HL-60 (cell line): ENCODE measurements at regions not wholly inside any gene's neighbourhood (a gene's known extent, or its start where the extent isn't known, plus 50 kb on each side); places are given as distances from the start of the nearest gene placed in this dataset.

Source experiments
- GABPA ChIP-seq: IDR thresholded peaks from 2 replicates; pipeline ENCODE4 v1.6.1; 2012; ENCODE audit warnings: low read depth
- POLR2AphosphoS5 ChIP-seq: IDR thresholded peaks from 2 replicates; pipeline ENCODE4 v1.6.1; 2012; ENCODE audit warnings: low read depth
- TF ChIP-seq, protein P1 (sequence below): IDR thresholded peaks from one replicate; pipeline ENCODE4 v1.5.1; 2011; ENCODE audit warnings: low read length, control low read depth, inconsistent platforms; ENCODE audit not compliant: insufficient read depth

DNA sequence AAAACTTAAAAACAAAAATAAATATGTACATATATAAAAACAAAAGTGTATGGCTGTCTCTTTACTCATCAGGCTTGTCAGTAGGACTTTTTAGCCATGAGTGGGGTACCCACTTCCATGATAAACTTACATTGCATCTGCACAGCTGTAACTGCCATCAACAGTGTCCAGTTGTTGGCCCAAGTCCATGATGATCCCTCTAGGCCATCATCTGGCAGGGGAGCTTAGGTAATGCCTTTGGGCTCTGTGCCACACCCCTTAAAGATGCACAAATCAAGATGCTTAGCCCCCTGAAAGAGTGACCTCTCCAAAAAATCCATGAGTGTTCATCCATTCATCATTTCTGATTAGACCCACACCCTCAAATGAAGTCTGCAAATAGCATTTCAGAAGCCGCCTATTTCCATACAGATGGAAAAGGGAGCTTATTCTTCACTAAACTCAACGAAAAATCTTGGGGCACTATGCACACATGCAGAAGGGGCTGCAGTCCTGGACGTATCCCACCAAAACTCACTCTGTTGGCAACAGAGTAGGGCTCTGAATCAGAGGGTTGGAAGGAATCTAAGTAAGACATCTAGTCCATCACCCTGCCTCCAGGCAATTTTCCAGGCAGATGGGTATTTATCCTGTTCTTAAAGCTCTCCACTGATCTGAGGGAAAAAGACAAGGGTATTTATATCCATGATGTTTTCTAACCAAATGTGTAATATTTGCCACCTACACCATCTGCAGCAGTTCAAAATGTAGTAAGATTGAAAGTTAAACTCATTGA, 691.0 kb downstream of the ZEB2 start:
- TF ChIP-seq, protein P1, sequence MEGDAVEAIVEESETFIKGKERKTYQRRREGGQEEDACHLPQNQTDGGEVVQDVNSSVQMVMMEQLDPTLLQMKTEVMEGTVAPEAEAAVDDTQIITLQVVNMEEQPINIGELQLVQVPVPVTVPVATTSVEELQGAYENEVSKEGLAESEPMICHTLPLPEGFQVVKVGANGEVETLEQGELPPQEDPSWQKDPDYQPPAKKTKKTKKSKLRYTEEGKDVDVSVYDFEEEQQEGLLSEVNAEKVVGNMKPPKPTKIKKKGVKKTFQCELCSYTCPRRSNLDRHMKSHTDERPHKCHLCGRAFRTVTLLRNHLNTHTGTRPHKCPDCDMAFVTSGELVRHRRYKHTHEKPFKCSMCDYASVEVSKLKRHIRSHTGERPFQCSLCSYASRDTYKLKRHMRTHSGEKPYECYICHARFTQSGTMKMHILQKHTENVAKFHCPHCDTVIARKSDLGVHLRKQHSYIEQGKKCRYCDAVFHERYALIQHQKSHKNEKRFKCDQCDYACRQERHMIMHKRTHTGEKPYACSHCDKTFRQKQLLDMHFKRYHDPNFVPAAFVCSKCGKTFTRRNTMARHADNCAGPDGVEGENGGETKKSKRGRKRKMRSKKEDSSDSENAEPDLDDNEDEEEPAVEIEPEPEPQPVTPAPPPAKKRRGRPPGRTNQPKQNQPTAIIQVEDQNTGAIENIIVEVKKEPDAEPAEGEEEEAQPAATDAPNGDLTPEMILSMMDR: no peak
- TF ChIP-seq POLR2AphosphoS5 (no peak), GABPA (no peak)
